ENCODE measurements at regions not wholly inside any gene's neighbourhood (a gene's known extent, or its start where the extent isn't known, plus 50 kb on each side); places are given as distances from the start of the nearest gene placed in this dataset.

DNA sequence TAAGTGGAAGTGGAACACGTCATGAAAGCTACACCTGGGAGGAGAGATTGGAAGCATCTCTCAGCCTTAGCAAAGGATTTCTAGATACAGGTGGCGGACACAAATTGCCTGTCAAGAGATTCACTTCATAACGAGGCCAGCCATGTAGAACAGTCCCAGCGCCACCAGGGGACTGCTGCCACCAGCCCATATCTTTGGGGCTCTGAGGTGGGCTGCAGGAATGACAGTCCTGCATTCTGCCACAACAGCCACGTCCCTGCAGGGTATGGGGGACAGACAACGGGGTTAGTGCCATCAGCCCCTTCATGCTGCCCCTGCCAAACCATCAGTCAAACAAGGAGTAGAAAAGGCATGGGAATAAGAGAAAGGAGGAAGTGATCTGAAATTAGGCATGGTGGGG, 81.2 kb upstream of the SASH1 start:
- TF ChIP-seq, protein P1, sequence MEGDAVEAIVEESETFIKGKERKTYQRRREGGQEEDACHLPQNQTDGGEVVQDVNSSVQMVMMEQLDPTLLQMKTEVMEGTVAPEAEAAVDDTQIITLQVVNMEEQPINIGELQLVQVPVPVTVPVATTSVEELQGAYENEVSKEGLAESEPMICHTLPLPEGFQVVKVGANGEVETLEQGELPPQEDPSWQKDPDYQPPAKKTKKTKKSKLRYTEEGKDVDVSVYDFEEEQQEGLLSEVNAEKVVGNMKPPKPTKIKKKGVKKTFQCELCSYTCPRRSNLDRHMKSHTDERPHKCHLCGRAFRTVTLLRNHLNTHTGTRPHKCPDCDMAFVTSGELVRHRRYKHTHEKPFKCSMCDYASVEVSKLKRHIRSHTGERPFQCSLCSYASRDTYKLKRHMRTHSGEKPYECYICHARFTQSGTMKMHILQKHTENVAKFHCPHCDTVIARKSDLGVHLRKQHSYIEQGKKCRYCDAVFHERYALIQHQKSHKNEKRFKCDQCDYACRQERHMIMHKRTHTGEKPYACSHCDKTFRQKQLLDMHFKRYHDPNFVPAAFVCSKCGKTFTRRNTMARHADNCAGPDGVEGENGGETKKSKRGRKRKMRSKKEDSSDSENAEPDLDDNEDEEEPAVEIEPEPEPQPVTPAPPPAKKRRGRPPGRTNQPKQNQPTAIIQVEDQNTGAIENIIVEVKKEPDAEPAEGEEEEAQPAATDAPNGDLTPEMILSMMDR (IDR thresholded peaks at IDR 0.05): no peak
- TF ChIP-seq POLR2A (IDR thresholded peaks at IDR 0.05): no peak
- no peaks in the 10 kb centered on the region for H3K36me3 ChIP-seq
- DNase-seq: no peak
- intact Hi-C loops (cut with DNase I): no loop called here
- no peak overlapping the region for H3K4me3 ChIP-seq
- H3K27ac ChIP-seq: peak overlapping the region in 1 of 4 donors; percentile 79
- no peaks in the 10 kb centered on the region for H3K27me3 ChIP-seq
- peaks cover 0 to 48% (median 21%) of the 10 kb centered on the region in 3 donors for H3K4me1 ChIP-seq
- WGBS, 2 donors: 70 to 73% methylated on average over 6 of the region's 6 CpGs
- no peaks in the 10 kb centered on the region for H3K9me3 ChIP-seq

DNA sequence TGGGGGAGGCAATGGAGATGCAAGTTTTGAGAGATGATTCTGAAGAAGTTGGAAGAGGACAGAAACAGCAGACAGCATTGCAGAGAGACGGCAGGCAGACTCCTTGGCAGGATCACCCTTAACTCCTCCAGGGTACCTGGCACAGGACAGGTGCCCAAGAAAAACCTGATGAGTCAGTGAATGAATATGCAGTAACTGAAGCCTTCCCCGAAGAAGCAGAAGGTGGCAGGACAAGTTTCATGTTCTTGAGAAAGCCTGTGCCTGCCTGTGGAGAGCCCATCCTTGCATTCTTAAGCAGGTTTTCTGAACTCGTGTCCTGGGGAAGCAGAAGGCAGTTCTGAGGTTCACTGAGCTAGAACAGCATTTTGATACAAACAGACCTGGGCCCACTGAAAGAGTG, 79.6 kb upstream of the SASH1 start:
- intact Hi-C loops (cut with DNase I): no loop called here
- DNase-seq: no peak
- Histone ChIP-seq H3K27me3 (no peaks in the 10 kb centered on the region), H3K36me3 (no peaks in the 10 kb centered on the region), H3K27ac (peak overlapping the region; percentile 66 to 89 (median 78)), H3K4me1 (peaks cover 0 to 59% (median 29%) of the 10 kb centered on the region in 3 donors), H3K4me3 (no peak overlapping the region), H3K9me3 (no peaks in the 10 kb centered on the region)
- 11 to 53% methylated on average over 3 of the region's 3 CpGs for whole genome bisulfite sequencing, 2 donors
- TF ChIP-seq POLR2A (IDR thresholded peaks at IDR 0.05): no peak
- TF ChIP-seq, protein P1 (IDR thresholded peaks at IDR 0.05): peak in 1 of 6 experiments; percentile 6

DNA sequence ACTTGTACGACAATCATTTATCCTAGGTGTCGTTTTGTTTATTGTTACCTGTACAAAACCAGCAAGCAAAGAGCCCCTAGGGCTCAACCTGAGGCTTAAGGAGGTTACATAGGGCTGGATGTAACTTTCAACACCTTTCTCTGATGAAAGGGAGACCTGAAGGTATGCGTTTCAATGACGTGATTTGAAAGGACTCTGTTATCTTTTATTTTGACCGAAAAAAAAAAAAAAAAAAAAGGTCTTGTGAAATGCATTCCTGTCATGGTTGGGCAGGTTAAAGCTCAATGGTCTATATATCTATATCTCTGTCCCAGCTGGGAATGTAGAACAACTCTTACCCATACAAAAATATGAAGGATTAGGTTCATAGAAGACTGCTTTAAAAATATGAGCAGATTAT, 78.7 kb upstream of the SASH1 start:
- no peaks in the 10 kb centered on the region for H3K27me3 ChIP-seq
- peaks cover 0 to 65% (median 29%) of the 10 kb centered on the region in 3 donors for H3K4me1 ChIP-seq
- no peak for DNase-seq
- 29 to 36% methylated on average over 5 of the region's 5 CpGs for WGBS, 2 donors
- H3K27ac ChIP-seq: peak overlapping the region; percentile 66 to 89 (median 78)
- intact Hi-C loops (cut with DNase I): no loop called here
- H3K9me3 ChIP-seq: no peaks in the 10 kb centered on the region
- H3K36me3 ChIP-seq: no peaks in the 10 kb centered on the region
- H3K4me3 ChIP-seq: no peak overlapping the region
- no peak for TF ChIP-seq POLR2A (IDR thresholded peaks at IDR 0.05)
- TF ChIP-seq, protein P1 (IDR thresholded peaks at IDR 0.05): no peak

DNA sequence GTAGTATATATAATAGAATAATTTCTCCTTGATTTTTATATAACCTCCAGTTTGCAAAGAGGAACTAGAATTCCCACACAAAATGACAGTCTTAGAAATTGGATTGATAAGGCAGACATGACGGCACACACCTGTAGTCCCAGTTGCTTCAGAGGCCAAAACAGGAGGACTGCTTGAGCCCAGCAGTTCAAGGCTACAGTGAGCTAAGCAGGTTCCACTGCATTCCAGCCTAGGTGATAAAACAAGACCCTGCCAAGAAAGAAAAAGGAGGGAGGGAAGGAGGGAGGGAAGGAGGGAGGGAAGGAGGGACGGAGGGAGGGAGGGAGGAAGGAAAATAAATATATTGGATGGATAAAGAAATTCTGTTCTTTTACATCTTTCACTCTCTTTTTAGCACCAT, 77.6 kb upstream of the SASH1 start:
- TF ChIP-seq POLR2A (IDR thresholded peaks at IDR 0.05): no peak
- TF ChIP-seq, protein P1 (IDR thresholded peaks at IDR 0.05): no peak
- H3K9me3 ChIP-seq: no peaks in the 10 kb centered on the region
- peaks cover 0 to 65% (median 29%) of the 10 kb centered on the region in 3 donors for H3K4me1 ChIP-seq
- DNase-seq: no peak
- whole genome bisulfite sequencing, 2 donors: 38 to 58% methylated on average over 2 of the region's 2 CpGs
- peak overlapping the region in 3 of 4 donors; percentile 76 to 89 (median 79) for H3K27ac ChIP-seq
- intact Hi-C loops (cut with DNase I): no loop called here
- H3K36me3 ChIP-seq: no peaks in the 10 kb centered on the region
- H3K27me3 ChIP-seq: no peaks in the 10 kb centered on the region
- H3K4me3 ChIP-seq: no peak overlapping the region

DNA sequence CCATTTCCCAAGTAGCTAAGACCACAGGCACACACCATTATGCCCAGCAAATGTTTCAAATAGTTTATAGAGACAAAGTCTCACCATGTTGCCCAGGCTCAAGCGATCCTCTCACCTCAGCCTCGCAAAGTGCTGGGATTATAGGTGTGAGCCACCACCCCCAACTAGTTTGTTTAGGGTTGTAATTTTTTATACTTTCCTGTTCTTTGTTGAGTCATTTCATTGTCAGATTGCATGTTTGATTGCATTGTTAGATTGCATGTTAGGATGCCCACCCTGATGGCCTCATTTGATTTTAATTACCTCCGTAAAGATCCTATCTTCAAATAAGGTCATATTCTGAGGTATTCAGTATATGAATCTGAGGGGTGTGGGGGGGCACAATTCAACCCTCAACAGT, 73.3 kb upstream of the SASH1 start:
- intact Hi-C loops (cut with DNase I): no loop called here
- Histone ChIP-seq H3K27me3 (no peaks in the 10 kb centered on the region), H3K27ac (no peak overlapping the region), H3K4me1 (peaks cover 5 to 41% (median 13%) of the 10 kb centered on the region in 3 donors), H3K9me3 (no peaks in the 10 kb centered on the region), H3K4me3 (no peak overlapping the region), H3K36me3 (no peaks in the 10 kb centered on the region)
- DNase-seq: no peak
- 86 to 92% methylated on average over 3 of the region's 3 CpGs for WGBS, 2 donors
- TF ChIP-seq, protein P1 (IDR thresholded peaks at IDR 0.05): no peak

All from esophagus squamous epithelium (tissue), 5 donors.